HG03066 (cell line): ENCODE measurements at regions not wholly inside any gene's neighbourhood (a gene's known extent, or its start where the extent isn't known, plus 50 kb on each side); places are given as distances from the start of the nearest gene placed in this dataset.
A peak's percentile ranks its signal among the peaks of the same experiment; 100 is the strongest.

Source experiments
- ATAC-seq: cut with Tn5 transposase; IDR thresholded peaks from one replicate; pipeline ENCODE4 v1.9.1; 2021; ENCODE audit warnings: low read depth; ENCODE audit not compliant: unreplicated experiment

GRCh38 chr1:199357599-199357998 lies 669.9 kb upstream of the NR5A2 start:
- ATAC-seq: no peak

DNA sequence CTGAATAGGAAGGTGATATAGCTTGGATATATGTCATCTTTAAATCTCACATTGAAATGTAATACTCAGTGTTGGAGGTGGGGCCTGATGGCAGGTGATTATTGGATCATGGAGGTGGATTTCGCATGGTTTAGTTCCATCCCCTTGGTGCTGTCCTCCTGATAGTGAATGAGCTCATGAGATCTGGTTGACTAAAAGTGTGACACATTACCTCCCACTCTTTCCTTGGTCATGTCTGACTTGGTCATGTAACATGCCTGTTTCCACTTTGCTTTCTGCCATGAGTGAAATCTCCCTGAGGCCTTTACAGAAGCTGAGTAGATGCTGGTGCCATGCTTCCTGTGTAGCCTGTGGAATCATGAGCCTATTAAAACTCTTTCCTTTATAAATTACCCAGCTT lies 664.5 kb upstream of the NR5A2 start:
- ATAC-seq: no peak

DNA sequence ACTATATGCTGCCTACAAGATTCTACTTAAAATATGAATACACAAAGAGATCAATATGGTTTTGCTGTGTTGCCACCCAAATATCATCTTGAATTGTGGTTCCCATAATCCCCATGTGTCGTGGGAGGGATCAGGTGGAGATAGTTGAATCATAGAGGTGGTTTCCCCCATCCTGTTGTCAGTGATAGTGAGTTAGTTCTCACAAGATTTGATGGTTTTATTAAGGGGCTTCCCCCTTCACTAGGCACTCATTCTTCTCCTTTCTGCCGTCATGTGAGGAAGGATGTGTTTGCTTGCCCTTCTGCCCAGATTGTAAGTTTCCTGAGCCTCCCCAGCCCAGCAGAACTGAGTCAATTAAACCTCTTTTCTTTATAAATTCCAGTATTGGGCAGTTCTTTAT lies 654.4 kb upstream of the NR5A2 start:
- no peak for ATAC-seq

- ATAC-seq: no peak
These were observed 650.3 kb upstream of the NR5A2 start for GRCh38 chr1:199377211-199377610.

DNA sequence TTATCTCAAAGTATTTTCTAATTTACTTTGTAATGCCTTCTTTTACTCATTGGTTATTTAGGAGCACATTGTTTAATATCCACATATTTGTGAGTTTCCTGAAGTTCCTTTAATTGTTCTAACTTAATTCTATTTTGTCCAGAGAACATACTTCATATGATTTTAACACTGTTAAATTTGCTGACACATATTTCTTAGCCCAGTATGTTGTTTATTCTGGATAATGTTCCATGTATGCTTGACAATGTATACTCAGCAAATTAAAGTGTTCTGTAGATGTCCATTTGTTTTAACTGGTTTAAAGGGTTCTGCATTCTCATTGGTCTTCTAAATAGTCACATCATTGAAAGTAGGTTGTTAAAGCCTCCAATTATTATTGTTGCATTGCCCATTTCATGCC lies 643.7 kb upstream of the NR5A2 start:
- ATAC-seq: no peak

DNA sequence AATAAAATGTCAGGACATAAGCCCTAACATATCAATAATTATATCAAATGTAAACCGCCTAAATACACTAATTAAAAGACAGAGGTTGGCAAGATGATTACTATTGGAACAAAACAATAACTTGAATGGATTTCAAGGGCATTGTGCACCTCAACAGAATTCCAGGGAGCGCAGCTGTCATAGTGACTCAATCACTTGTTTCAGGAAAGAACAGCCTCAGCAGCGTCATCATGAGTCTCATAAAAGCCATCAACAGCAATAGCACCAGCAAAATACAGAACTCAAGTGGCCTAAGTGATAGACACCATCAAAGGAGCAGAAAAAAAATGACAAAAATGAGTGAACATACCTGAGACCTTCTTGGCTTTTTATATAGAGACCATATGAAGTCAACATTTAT lies 632.7 kb upstream of the NR5A2 start:
- ATAC-seq: no peak

DNA sequence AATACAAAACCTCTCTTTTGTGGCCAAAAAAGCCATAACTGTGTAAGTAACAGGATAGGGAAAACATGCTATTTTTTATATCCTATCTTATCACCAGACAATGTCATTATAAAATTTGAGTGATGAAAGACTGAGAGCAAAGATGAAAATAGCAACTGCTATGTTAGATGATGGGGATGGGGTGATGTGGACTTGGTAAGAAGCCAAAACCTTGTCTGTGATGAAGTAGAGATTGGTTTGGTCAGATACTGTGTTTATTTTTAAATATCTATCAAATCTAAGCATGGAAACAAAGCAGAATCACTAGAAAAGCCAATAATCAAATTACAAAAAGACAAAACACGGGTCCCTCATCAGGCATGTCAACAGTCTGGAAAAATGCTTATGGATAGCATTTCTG lies 631.1 kb upstream of the NR5A2 start:
- ATAC-seq: no peak

DNA sequence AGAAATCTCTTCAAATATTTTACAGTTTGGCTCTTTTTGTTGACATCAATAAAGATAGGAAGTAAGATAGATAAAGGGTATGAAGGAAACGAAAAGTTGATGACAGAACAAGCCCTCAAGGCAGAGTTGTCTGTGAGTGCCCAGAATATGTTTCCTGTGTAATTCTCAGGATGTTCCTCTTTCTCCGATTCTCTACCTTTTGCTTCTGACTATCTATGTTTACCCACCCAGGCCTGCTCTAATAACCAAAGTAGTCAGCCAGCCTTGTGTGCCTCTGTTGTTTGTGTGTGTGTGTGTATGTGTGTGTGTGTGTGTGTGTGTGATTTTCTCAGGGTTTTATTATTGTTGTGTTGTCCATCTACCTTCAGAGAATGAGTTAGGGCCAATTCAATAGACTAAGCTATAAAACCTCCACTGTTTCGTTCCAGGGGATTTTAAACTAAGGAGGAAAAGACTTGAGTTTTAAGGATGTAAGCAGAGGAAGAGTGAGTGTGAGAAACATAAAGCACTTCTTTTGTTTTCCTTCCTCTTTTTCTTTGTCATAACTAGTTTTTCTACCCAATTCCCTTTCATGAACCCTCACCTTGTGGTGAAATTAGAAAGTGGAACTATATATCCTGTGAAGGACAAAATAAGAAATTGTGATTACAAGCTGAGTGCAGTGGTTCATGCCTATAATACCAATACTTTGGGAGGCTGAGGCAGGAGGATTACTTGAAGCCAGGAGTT lies 627.4 kb upstream of the NR5A2 start:
- ATAC-seq: peak; percentile 77

DNA sequence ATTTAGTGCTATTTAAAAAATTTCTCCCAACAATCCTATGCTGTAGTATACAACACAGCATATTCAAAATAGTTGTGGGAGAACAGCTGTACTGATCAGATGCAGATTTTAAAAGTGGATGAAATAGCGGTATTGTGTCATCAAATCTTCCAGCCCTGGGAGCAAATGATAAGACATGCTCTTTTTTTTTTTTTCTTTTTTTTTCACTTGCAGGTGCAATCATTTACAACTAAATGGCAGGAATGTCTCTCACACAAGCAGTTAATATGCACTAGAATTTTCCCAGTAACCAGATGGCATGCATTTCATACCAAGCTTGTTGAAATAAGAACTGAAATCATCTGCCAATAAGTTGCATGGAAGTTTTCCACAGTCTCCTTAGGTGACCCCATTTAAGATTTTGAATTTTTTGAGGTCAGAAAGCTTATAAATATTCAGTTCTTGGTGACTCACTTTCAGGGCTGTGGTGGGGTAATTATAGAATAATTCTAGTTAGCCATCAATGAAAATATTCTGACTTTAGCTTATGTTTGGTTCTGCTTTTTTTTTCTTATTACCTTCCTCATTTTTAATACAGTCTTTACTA lies 623.9 kb upstream of the NR5A2 start:
- no peak for ATAC-seq

DNA sequence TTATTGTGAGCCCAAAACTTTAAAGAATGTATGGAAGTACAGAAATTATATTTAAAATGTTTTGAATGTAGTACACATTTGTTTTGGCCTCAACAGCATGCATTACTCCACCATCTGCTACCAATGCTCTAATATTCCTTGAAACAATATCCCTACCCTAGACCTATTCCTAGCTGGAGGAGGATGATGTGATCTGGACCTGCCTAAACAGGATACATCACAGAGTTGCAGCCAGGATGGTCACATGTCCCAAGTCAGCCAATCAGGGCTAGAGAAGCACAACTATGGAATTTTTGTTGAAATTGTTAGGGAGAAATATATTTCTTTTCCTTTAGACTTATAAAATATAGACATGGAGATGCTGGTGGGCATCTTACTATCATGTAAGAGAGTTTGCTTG lies 623.3 kb upstream of the NR5A2 start:
- no peak for ATAC-seq

GRCh38 chr1:199404976-199405375 lies 622.5 kb upstream of the NR5A2 start:
- ATAC-seq: no peak

GRCh38 chr1:199405634-199406196 lies 621.8 kb upstream of the NR5A2 start:
- ATAC-seq: no peak

- no peak for ATAC-seq
These were observed 617.0 kb upstream of the NR5A2 start for GRCh38 chr1:199410462-199410861.

DNA sequence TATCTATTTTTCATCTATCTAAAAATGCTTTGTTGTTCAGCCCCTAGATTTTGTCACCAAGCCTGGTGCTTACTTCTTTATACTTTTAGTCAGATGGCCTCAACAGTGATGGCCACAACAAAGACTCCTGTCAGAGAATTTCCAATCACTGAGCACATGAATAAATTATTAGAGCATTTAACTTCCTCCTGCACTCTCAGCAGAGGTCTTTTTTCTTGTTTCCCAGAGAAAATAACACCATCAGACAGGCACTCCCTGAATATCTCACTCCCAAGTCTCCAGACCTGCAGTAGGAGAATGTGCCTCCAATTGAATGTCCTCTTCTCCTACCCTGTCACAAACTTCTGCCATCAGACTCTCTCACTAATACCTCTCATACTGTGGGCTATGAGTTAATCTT lies 616.0 kb upstream of the NR5A2 start:
- ATAC-seq: no peak

GRCh38 chr1:199422206-199422605 lies 605.3 kb upstream of the NR5A2 start:
- ATAC-seq: no peak

DNA sequence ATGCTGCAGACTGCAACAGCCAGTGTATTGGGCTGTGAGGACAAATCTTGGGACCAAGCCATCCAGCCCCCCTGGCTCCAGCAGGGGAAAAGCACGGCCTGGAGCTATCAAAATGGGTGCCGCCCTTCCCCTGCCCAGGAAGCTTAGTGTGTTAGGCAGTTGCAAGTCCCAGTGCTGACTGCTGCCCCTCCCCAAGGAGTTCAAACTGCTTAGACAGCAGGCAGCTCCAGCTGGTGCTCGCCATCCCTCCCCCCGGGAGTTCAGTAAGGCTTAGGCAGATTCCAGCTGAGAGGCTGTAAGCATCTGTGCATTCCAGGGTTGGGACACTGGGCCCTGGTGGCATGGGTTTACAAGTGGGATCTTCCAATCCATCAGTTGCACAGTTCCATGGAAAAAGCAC lies 579.6 kb upstream of the NR5A2 start:
- ATAC-seq: no peak

- no peak for ATAC-seq
These were observed 578.9 kb upstream of the NR5A2 start for GRCh38 chr1:199448646-199449045.

DNA sequence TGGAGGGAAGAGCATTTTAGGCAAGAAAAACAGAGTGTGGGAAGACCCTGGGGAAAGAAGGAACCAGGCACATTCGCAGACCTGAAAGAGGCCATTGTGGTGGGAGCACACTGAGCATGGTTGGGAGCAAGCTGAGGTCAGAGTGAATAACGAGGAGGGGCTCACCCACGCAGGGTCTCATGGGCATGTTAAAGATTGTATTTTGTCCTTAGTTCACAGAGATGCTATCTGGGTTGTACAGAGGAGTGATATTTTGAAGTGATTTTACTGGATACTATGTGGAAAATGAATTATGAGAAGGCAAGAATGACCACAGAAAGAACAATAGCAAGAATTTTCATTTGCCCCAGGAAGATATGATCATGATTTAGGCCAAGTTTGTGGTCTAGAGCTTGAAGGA lies 578.3 kb upstream of the NR5A2 start:
- ATAC-seq: no peak

DNA sequence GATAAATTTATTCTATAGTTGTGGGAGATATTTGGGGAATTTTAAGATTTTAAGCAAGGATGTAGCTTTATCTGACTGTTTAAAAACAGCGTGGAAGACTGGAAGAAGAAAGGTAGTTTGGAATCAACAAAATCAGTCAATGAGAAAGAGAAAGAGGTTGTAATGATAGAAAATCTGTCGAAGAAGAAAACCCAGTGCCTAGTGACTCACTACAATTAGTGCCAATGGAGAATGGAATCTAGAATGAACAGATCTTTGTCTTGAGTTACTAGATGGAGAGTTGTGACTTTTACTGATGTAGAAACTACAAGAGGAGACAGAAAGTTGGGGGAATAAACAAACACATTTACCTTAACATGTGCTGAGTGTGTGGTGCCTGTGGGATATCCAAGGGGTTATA lies 577.8 kb upstream of the NR5A2 start:
- ATAC-seq: no peak

DNA sequence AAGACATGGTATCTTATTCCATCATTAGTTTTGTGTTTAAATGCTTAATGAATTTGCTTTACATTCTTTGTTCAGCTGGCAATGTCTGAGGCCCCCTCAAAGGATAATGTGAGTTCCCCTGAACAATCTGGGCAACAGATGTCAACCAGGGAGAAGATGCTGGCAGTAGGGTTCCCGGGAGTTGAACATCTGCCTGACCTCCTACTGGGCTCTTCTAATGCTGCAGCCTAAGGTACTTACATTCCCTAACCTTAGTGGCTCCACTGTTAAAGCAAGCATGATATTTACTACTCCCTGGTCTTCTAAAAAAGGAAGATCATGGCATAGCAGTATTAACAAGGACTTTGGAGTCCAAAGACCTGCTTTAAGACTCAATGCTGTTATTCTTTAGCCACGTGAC lies 574.9 kb upstream of the NR5A2 start:
- no peak for ATAC-seq

DNA sequence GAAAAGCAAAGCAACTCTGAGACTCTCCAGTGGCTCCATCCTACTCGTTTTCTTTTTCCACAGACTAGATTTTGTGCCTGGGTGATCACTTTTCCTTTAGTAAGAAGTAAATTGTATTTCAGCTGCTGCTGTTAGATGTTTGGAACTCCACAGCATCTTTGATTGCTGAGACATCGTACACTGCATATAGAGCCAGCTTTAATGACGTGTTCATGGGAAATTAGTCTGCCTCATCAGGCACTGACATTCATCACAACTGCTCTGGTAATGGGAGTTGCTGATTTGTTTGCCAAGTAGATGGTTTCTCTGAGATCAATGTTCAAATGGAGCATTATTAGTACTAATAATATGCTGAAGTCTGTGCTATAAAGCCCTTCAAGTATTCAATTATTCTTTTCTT lies 573.8 kb upstream of the NR5A2 start:
- ATAC-seq: no peak

DNA sequence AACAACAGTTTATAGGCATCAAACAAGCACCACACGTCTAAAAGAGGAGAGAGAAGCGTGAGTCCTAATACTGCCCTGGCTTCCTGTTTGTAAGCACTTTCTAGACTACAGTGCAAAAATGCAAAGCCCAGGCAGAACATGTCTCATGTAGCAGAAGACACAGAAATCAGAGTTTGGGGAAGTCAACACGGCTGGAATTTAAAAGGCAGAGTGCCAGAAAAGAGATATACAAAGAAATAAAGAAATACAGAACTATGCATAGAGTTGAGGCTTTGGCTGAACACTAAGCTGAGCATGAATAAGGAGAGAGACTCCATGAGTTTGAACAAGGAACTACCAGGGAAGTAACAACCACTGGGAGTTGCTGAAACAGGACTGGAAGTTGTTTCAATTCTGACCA lies 566.6 kb upstream of the NR5A2 start:
- no peak for ATAC-seq
